HuH-7.5 (cell line): ENCODE measurements at regions not wholly inside any gene's neighbourhood (a gene's known extent, or its start where the extent isn't known, plus 50 kb on each side); places are given as distances from the start of the nearest gene placed in this dataset.
A peak's percentile ranks its signal among the peaks of the same experiment; 100 is the strongest.

Source experiments
- DNase-seq: peaks from one replicate; pipeline ENCODE4 v3.0.0; 2011; ENCODE audit warnings: low spot score

- no peak for DNase-seq
Measured at GRCh38 chr1:8084913-8085312, 58.8 kb upstream of the ERRFI1 start.

- no peak for DNase-seq
Measured at GRCh38 chr1:8083739-8084484, 57.8 kb upstream of the ERRFI1 start.

- no peak for DNase-seq
Measured at GRCh38 chr1:8082945-8083344, 56.8 kb upstream of the ERRFI1 start.

GRCh38 chr1:8078176-8078671 lies 52.1 kb upstream of the ERRFI1 start:
- DNase-seq = no peak

- no peak for DNase-seq
Measured at GRCh38 chr1:8077602-8078001, 51.5 kb upstream of the ERRFI1 start.

- DNase-seq = peak; percentile 32
Measured at GRCh38 chr1:8077120-8077573, 51.0 kb upstream of the ERRFI1 start.

- no peak for DNase-seq
Measured at GRCh38 chr1:8076176-8076575, 50.1 kb upstream of the ERRFI1 start.
